Mesendoderm (in vitro differentiated cells): ENCODE measurements at regions not wholly inside any gene's neighbourhood (a gene's known extent, or its start where the extent isn't known, plus 50 kb on each side); places are given as distances from the start of the nearest gene placed in this dataset.

Experiments
- DNase-seq: peaks from one replicate; pipeline ENCODE4 v3.0.0; 2013
- H2AK5ac ChIP-seq: 2 replicates; pipeline ENCODE4 v1.6.1; 2013; ENCODE audit warnings: low read length, inconsistent platforms
- H2BK120ac ChIP-seq: 2 replicates; pipeline ENCODE4 v1.6.1; 2013; ENCODE audit warnings: low read depth, mild to moderate bottlenecking, low read length, moderate library complexity, mixed read lengths
- H2BK15ac ChIP-seq: replicated peaks from 2 replicates; pipeline ENCODE4 v1.6.1; 2013; ENCODE audit warnings: low read depth, mild to moderate bottlenecking, moderate library complexity
- H2BK5ac ChIP-seq: 2 replicates; pipeline ENCODE4 v1.6.1; 2013; ENCODE audit warnings: low read length, inconsistent platforms
- H3K18ac ChIP-seq: 2 replicates; pipeline ENCODE4 v1.6.1; 2013; ENCODE audit warnings: mild to moderate bottlenecking, low read length, mixed read lengths
- H3K23ac ChIP-seq: one replicate; pipeline ENCODE4 v1.6.1; 2013; ENCODE audit warnings: low read length
- H3K27ac ChIP-seq: 2 replicates; pipeline ENCODE4 v1.5.1; 2013; ENCODE audit warnings: low read depth, mild to moderate bottlenecking, inconsistent platforms, low read length, moderate library complexity
- H3K27me3 ChIP-seq: 2 replicates; pipeline ENCODE4 v1.6.1; 2013; ENCODE audit warnings: low read length, control low read depth, mild to moderate bottlenecking, inconsistent platforms; ENCODE audit not compliant: insufficient read depth, poor library complexity
- H3K36me3 ChIP-seq: 2 replicates; pipeline ENCODE4 v1.6.1; 2013; ENCODE audit warnings: low read length, inconsistent platforms; ENCODE audit not compliant: control insufficient read depth, insufficient read depth
- H3K4ac ChIP-seq: one replicate; pipeline ENCODE4 v1.6.1; 2013; ENCODE audit warnings: low read depth, mild to moderate bottlenecking, low read length, moderate library complexity
- H3K4me1 ChIP-seq: 2 replicates; pipeline ENCODE4 v1.6.1; 2013; ENCODE audit warnings: low read depth, low read length, inconsistent platforms; ENCODE audit not compliant: control insufficient read depth
- H3K4me2 ChIP-seq: 2 replicates; pipeline ENCODE4 v1.6.1; 2013; ENCODE audit warnings: low read length
- H3K4me3 ChIP-seq: 2 replicates; pipeline ENCODE4 v1.5.1; 2013; ENCODE audit warnings: mild to moderate bottlenecking, low read length
- H3K56ac ChIP-seq: one replicate; pipeline ENCODE4 v1.6.1; 2013; ENCODE audit warnings: low read length
- H3K79me1 ChIP-seq: 2 replicates; pipeline ENCODE4 v1.6.1; 2013; ENCODE audit warnings: low read length, inconsistent platforms
- H3K79me2 ChIP-seq: 2 replicates; pipeline ENCODE4 v1.6.1; 2013; ENCODE audit warnings: mild to moderate bottlenecking, low read length; ENCODE audit not compliant: control insufficient read depth, insufficient read depth
- H3K9ac ChIP-seq: 2 replicates; pipeline ENCODE4 v1.6.1; 2013; ENCODE audit warnings: low read length, inconsistent platforms
- H4K5ac ChIP-seq: one replicate; pipeline ENCODE4 v1.6.1; 2013; ENCODE audit warnings: low read length
- H4K8ac ChIP-seq: one replicate; pipeline ENCODE4 v1.6.1; 2013; ENCODE audit warnings: low read depth, mild to moderate bottlenecking, control low read depth, low read length, moderate library complexity
- WGBS: extraction: QIAGEN DNeasy Blood & Tissue Kit; methylation state at CpG from one replicate; pipeline ENCODE4 v1.1.7; 2013; ENCODE audit warnings: low lambda C conversion rate, missing lambda C conversion rate; ENCODE audit not compliant: insufficient coverage; ENCODE audit errors: extremely low coverage; 5-methylcytosine and 5-hydroxymethylcytosine counted together

DNA sequence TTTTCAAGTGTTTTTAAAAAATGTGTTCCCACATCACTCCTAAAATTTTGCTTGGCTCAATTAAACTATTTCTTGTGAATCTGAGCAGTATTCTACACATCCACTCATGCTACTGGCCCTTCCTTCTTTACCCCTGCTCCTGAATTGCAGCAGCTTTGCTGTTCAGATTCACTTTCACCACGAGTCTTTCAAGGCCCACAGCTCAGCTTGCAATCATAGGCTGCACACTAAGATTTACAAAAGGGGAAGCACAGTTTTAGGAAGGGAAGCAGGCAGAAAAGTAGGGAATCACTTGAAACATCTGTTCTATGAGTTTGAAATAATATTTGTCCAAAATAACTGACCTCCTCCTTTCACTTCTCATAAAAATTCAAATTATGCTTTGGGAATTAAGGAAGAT lies 70.9 kb upstream of the EDEM3 start:
- no CpG with 5 or more reads among the region's 1 CpG for WGBS
- Histone ChIP-seq H3K4me1 (no peaks in the 10 kb centered on the region), H2BK15ac (no peak overlapping the region), H3K79me1 (no peaks in the 10 kb centered on the region), H3K4me2 (no peak overlapping the region), H3K79me2 (no peaks in the 10 kb centered on the region), H3K23ac (no peak overlapping the region), H4K5ac (no peak overlapping the region), H3K56ac (no peak overlapping the region), H3K27ac (no peak overlapping the region), H3K4me3 (no peak overlapping the region), H3K18ac (no peak overlapping the region), H4K8ac (no peak overlapping the region), H2BK120ac (no peak overlapping the region), H3K27me3 (no peaks in the 10 kb centered on the region), H2BK5ac (no peak overlapping the region), H2AK5ac (no peak overlapping the region), H3K9ac (no peak overlapping the region), H3K4ac (no peak overlapping the region), H3K36me3 (no peaks in the 10 kb centered on the region)
- no peak for DNase-seq

DNA sequence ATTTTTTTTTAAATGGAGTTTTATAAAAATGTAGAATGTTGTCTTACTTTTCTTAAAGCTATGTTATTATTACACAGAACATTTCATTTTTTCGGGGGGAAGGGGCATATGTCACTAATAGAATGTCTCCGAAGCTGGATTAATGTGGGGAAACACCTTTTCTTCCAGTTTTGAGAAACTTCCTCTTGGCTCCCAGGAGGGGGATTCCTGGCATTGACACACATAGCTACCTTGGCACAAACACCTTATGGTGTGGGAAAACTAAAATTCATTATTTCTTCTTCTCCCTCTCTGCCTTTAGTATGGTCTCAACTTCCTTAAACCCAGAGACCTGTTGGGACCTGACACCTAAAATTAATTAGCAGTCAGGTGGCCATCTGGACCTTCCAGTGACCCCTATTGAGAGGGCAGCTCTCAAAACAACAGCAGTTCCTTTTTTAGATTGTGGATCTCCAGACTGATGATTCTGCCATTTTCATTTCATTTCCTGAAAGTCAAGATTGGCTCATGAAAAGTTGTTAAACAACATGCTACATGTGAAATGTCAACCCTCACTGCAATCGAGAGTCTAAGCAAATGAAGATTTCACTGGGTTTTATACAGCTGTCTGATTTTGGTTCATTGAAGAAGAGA lies 70.1 kb upstream of the EDEM3 start:
- Histone ChIP-seq H2BK15ac (no peak overlapping the region), H4K8ac (no peak overlapping the region), H3K56ac (no peak overlapping the region), H3K4me2 (no peak overlapping the region), H3K27me3 (no peaks in the 10 kb centered on the region), H3K18ac (no peak overlapping the region), H3K9ac (no peak overlapping the region), H3K79me1 (no peaks in the 10 kb centered on the region), H3K27ac (no peak overlapping the region), H3K79me2 (no peaks in the 10 kb centered on the region), H3K36me3 (no peaks in the 10 kb centered on the region), H3K23ac (no peak overlapping the region), H2BK120ac (no peak overlapping the region), H2AK5ac (no peak overlapping the region), H2BK5ac (no peak overlapping the region), H3K4me3 (no peak overlapping the region), H3K4me1 (no peaks in the 10 kb centered on the region), H3K4ac (no peak overlapping the region), H4K5ac (no peak overlapping the region)
- no peak for DNase-seq
- WGBS: no CpG with 5 or more reads among the region's 3 CpGs

DNA sequence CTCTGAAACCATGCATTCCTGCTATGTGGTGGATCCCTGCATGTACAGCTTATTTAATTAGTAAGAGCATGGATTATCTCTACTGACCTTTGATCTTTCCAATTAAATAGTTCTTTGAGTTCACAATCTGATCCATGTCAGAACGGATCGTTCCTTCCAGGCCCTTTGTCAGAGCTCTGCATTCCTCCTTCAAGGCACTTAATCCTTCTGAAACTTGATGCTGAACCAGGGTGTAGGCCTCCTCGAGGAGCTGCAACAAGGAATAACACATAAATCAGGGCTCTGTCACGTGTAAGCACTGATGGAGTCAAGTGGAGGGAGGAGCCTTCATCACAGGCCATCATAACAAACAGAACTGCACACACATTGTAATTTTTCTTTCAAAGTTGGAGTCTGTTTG lies 68.4 kb upstream of the EDEM3 start:
- WGBS: no CpG with 5 or more reads among the region's 4 CpGs
- H3K4me1 ChIP-seq: no peaks in the 10 kb centered on the region
- H2BK15ac ChIP-seq: no peak overlapping the region
- no peak overlapping the region for H2BK5ac ChIP-seq
- no peaks in the 10 kb centered on the region for H3K36me3 ChIP-seq
- H3K79me2 ChIP-seq: no peaks in the 10 kb centered on the region
- no peak for DNase-seq
- no peak overlapping the region for H3K23ac ChIP-seq
- no peaks in the 10 kb centered on the region for H3K27me3 ChIP-seq
- no peak overlapping the region for H3K9ac ChIP-seq
- no peak overlapping the region for H4K5ac ChIP-seq
- no peaks in the 10 kb centered on the region for H3K79me1 ChIP-seq
- H3K27ac ChIP-seq: no peak overlapping the region
- H4K8ac ChIP-seq: no peak overlapping the region
- no peak overlapping the region for H2BK120ac ChIP-seq
- no peak overlapping the region for H2AK5ac ChIP-seq
- no peak overlapping the region for H3K18ac ChIP-seq
- H3K4me2 ChIP-seq: no peak overlapping the region
- no peak overlapping the region for H3K4me3 ChIP-seq
- H3K56ac ChIP-seq: no peak overlapping the region
- H3K4ac ChIP-seq: no peak overlapping the region

DNA sequence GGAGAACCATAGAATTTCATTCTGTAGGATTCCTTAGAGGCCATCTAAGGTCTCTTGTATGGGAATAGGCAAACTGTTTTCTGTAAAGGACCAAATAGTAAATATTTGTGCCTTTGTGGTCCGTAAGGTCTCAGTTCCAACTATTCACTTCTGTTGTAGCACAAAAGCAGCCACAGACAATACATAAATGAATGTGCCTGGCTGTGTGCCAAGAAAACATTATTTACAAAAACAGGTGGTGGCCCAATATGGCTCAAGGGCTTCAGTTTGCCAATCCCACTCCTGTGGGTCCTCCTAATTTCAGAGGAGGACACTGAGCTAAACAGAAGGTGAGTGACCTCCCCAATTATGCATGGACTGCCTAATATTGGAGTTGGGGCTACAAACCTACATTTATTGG lies 67.6 kb upstream of the EDEM3 start:
- Histone ChIP-seq H4K8ac (no peak overlapping the region), H2BK5ac (no peak overlapping the region), H2BK15ac (no peak overlapping the region), H4K5ac (no peak overlapping the region), H3K36me3 (no peaks in the 10 kb centered on the region), H2BK120ac (no peak overlapping the region), H3K4me1 (no peaks in the 10 kb centered on the region), H3K4me3 (no peak overlapping the region), H3K27me3 (no peaks in the 10 kb centered on the region), H3K56ac (no peak overlapping the region), H3K27ac (no peak overlapping the region), H3K18ac (no peak overlapping the region), H3K79me1 (no peaks in the 10 kb centered on the region), H3K79me2 (no peaks in the 10 kb centered on the region), H3K4ac (no peak overlapping the region), H3K23ac (no peak overlapping the region), H3K9ac (no peak overlapping the region), H2AK5ac (no peak overlapping the region), H3K4me2 (no peak overlapping the region)
- DNase-seq: no peak
- no CpG with 5 or more reads among the region's 1 CpG for WGBS

DNA sequence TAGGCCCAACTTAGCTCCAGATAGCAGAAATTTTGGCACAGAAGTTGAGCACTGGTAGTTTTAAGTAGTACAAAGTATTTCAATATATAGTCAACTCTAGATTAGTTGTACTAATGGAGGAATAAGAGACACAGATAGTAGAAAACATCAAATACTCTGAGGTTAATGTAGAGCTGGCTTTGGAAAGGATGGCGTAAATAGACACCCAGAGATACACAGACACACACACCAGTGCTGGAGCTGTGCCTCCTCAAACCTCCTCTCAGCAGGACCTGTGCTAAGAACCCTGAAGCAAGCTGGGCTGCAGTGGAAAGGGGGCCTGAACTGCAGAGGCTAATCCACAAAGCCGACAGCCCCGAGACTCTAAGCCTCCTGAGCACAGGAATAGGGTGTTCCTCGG lies 67.0 kb upstream of the EDEM3 start:
- H3K4me1 ChIP-seq: no peaks in the 10 kb centered on the region
- H2AK5ac ChIP-seq: no peak overlapping the region
- H3K56ac ChIP-seq: no peak overlapping the region
- no peak overlapping the region for H3K27ac ChIP-seq
- H3K23ac ChIP-seq: no peak overlapping the region
- DNase-seq: no peak
- no peak overlapping the region for H2BK5ac ChIP-seq
- H3K79me2 ChIP-seq: no peaks in the 10 kb centered on the region
- H3K79me1 ChIP-seq: no peaks in the 10 kb centered on the region
- no peak overlapping the region for H3K4ac ChIP-seq
- no peaks in the 10 kb centered on the region for H3K27me3 ChIP-seq
- no peak overlapping the region for H3K18ac ChIP-seq
- no peak overlapping the region for H2BK120ac ChIP-seq
- H3K36me3 ChIP-seq: no peaks in the 10 kb centered on the region
- no peak overlapping the region for H4K5ac ChIP-seq
- H3K4me3 ChIP-seq: no peak overlapping the region
- no peak overlapping the region for H4K8ac ChIP-seq
- H2BK15ac ChIP-seq: no peak overlapping the region
- H3K9ac ChIP-seq: no peak overlapping the region
- no peak overlapping the region for H3K4me2 ChIP-seq
- WGBS: no CpG with 5 or more reads among the region's 4 CpGs

DNA sequence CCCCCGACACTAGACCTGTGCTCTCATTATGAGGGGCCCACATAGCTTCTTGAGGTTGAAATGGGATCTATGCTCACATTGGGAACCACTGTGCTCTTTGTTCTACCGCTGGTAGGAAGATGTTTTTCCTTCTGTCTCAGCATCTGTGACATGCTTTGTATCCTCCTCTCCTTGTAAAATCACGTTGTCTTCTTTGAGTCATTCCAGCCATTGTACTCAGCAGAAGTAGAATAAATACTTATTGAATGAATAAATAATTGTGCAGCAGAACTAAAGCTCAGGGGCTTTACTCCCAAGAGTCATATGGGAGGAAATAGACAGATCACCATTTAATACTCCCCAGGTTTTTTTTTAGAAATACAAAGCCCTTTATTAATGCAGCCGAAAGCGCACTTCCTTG lies 66.3 kb upstream of the EDEM3 start:
- Histone ChIP-seq H3K18ac (no peak overlapping the region), H3K27me3 (no peaks in the 10 kb centered on the region), H3K36me3 (no peaks in the 10 kb centered on the region), H4K5ac (no peak overlapping the region), H3K56ac (no peak overlapping the region), H3K79me2 (no peaks in the 10 kb centered on the region), H3K4me1 (no peaks in the 10 kb centered on the region), H3K4me3 (no peak overlapping the region), H3K79me1 (no peaks in the 10 kb centered on the region), H3K4me2 (no peak overlapping the region), H4K8ac (no peak overlapping the region), H3K9ac (no peak overlapping the region), H2AK5ac (no peak overlapping the region), H3K4ac (no peak overlapping the region), H2BK120ac (no peak overlapping the region), H2BK5ac (no peak overlapping the region), H3K27ac (no peak overlapping the region), H3K23ac (no peak overlapping the region), H2BK15ac (no peak overlapping the region)
- no peak for DNase-seq
- no CpG with 5 or more reads among the region's 5 CpGs for WGBS
